Neural progenitor cell (in vitro differentiated cells): ENCODE measurements at regions not wholly inside any gene's neighbourhood (a gene's known extent, or its start where the extent isn't known, plus 50 kb on each side); places are given as distances from the start of the nearest gene placed in this dataset.

Experiments used
- EZH2 ChIP-seq: fragments of 200-600 bp; sonication (generic); IDR thresholded peaks from 2 replicates; pipeline ENCODE4 v1.6.1; 2017; ENCODE audit warnings: antibody characterized with exemption, mild to moderate bottlenecking, moderate library complexity
- TF ChIP-seq, protein P1 (sequence below): fragments of 200-600 bp; sonication (generic); IDR thresholded peaks from 2 replicates; pipeline ENCODE4 v1.5.1; 2017; ENCODE audit warnings: antibody characterized with exemption, mild to moderate bottlenecking

DNA sequence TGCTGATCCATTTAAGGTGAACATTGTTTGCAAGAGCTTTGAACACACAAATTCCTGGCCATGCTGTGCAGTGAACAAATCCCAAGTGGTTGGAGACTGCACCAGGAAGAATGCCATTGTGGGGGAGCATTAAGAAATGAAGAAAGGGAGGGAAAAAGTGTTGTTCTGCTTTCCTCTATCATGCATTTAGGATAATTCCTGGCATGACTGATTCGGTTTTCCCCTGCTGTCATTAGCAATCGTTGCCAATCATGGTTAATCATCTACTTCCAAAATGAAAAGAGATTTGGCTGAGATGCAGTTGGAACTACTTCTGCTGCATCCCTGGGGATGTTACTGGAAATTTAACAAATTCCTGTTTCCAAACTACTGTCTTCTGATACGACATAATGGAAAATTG is 73.7 kb upstream of the ZPLD1 start:
- TF ChIP-seq, protein P1, sequence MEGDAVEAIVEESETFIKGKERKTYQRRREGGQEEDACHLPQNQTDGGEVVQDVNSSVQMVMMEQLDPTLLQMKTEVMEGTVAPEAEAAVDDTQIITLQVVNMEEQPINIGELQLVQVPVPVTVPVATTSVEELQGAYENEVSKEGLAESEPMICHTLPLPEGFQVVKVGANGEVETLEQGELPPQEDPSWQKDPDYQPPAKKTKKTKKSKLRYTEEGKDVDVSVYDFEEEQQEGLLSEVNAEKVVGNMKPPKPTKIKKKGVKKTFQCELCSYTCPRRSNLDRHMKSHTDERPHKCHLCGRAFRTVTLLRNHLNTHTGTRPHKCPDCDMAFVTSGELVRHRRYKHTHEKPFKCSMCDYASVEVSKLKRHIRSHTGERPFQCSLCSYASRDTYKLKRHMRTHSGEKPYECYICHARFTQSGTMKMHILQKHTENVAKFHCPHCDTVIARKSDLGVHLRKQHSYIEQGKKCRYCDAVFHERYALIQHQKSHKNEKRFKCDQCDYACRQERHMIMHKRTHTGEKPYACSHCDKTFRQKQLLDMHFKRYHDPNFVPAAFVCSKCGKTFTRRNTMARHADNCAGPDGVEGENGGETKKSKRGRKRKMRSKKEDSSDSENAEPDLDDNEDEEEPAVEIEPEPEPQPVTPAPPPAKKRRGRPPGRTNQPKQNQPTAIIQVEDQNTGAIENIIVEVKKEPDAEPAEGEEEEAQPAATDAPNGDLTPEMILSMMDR: no peak
- TF ChIP-seq EZH2: no peak
